GM12875 (cell line): ENCODE measurements at regions not wholly inside any gene's neighbourhood (a gene's known extent, or its start where the extent isn't known, plus 50 kb on each side); places are given as distances from the start of the nearest gene placed in this dataset.

Source experiments
- H3K4me3 ChIP-seq: one replicate; pipeline ENCODE4 v1.5.1; 2011; ENCODE audit warnings: low read depth, low read length, control low read depth
- TF ChIP-seq, protein P1 (sequence below): IDR thresholded peaks from 2 replicates; pipeline ENCODE4 v1.5.1; 2011; ENCODE audit warnings: low read depth, mild to moderate bottlenecking, control low read depth, inconsistent platforms, low read length, moderate library complexity, borderline replicate concordance; ENCODE audit not compliant: insufficient read depth

DNA sequence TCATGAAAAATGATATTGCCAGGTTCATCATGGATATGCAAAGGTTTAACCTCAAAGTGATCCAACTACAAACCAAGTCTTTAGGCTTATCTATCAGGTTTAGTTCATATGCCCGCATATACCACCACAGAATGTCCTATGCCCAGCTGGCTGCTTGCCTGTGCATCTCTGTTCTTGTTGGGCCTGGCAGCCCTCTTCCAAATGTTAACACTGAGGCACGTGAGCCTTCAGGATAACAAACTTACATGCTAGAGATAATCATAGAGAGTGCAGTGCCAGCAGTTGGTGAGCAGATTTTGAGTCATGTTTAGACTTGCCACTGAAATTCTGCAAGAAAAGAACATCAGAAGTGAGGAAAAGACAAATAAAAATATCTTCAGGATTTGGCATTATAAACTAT is 607.9 kb upstream of the TMPRSS15 start:
- H3K4me3 ChIP-seq: no peak overlapping the region
- TF ChIP-seq, protein P1, sequence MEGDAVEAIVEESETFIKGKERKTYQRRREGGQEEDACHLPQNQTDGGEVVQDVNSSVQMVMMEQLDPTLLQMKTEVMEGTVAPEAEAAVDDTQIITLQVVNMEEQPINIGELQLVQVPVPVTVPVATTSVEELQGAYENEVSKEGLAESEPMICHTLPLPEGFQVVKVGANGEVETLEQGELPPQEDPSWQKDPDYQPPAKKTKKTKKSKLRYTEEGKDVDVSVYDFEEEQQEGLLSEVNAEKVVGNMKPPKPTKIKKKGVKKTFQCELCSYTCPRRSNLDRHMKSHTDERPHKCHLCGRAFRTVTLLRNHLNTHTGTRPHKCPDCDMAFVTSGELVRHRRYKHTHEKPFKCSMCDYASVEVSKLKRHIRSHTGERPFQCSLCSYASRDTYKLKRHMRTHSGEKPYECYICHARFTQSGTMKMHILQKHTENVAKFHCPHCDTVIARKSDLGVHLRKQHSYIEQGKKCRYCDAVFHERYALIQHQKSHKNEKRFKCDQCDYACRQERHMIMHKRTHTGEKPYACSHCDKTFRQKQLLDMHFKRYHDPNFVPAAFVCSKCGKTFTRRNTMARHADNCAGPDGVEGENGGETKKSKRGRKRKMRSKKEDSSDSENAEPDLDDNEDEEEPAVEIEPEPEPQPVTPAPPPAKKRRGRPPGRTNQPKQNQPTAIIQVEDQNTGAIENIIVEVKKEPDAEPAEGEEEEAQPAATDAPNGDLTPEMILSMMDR: no peak

DNA sequence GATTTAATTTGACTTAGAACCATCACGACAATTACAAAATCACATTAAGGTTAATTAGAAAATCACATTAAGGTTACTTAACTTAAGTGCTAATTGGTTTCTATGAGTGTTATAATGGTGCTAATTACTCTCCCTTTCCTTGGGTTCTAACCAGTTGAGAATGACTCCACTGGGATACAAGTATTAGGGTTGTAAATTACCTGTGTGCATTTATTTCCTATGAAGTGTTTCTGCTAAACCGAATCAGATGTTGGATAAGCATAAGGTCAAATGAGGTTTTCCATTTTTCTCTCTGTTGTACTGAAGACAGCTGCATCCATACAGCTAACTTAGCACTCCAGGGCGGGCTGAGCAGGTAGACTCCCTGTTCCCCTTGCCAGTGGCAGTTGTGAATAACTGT is 610.3 kb upstream of the TMPRSS15 start:
- no peak overlapping the region for H3K4me3 ChIP-seq
- TF ChIP-seq, protein P1: no peak

DNA sequence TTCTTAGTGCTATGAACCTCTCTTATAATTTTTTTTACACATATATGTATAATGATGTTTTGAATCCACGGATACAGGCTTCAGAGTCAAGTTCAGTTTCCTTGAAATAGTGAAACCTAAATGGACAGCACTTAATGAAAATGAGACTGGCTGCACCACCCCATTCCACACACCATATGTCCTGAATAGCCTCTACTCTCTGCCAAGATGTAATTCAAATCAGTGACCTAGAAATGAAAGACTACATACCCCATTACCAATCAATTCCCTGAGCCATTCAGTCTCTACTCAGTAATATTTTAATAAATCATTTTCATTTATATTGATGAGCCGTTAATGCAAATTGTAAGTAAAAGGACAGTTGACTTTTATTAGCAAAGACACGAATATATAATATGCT is 614.9 kb upstream of the TMPRSS15 start:
- no peak overlapping the region for H3K4me3 ChIP-seq
- TF ChIP-seq, protein P1: no peak

DNA sequence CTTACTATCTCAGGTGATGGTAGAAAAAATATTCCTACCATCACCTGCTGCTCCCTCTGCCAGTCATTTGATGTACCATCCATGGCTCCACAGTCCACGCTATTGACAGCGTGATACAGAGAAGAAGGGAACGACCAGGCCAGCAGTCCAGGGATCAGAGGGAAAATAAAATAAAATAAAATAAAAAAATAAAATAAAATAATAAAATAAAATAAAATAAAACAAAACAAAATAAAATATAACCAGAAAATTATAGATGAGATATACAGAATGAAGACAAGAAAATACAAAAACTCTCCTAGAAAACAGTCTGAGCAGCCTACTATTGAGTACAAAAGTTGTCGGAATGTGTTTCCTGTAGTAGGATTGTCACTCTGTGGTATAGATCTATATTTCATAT is 619.4 kb upstream of the TMPRSS15 start:
- no peak overlapping the region for H3K4me3 ChIP-seq
- TF ChIP-seq, protein P1: no peak

DNA sequence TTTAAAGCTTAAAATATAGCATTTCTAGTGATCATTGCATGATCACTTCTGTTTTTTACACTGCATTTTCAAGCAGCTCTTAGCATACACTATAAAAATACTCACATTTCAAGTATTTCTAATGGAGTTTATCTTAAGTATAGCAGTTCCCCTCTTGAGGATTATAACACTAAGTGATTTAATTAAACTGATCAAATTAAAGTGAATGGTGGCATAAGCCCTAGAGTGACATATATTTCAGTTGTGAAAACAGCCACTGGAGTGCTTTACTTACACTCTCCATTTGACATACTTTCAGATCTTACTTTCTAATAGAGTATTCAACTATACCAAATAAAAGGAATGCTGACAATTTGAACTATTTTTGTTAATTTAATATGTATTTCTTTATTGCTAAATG is 623.3 kb upstream of the TMPRSS15 start:
- TF ChIP-seq, protein P1: no peak
- no peak overlapping the region for H3K4me3 ChIP-seq

DNA sequence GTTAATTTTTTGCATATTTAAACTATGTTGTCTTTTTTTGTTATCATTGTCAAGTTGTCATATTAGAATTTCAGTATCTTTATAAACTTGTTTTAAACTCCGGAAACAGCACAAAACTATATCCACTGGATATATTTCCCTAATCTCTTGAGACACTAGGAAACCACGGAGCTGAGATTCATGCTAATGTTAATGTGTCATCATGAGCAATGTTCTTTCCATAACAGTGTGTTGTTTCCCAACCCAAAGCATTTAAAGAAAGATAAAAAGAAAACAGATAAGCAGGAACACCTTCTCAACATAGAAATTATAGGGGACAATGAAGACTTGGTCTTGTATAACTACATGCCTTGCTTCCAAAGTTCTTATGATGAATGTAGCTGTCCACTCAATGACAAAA is 626.2 kb upstream of the TMPRSS15 start:
- H3K4me3 ChIP-seq: no peak overlapping the region
- TF ChIP-seq, protein P1: no peak

DNA sequence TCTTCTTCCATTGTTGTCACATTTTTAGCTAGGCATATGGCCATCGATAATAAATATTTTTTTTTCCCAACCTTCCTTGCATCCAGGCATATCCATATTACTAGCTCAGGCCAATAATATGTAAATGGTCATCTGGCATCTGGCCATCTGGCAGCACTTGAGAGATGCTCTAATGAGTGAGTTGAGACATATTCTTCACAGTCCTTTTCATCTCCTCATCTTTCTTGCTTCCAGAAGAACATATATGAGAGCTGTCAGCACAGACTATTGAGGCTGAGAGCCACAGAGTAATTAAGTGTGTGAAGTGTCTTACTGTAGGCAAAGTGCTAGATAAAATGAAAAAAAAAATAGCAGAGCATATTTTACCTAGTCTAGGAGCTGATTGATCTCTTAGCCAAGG is 628.4 kb upstream of the TMPRSS15 start:
- no peak overlapping the region for H3K4me3 ChIP-seq
- TF ChIP-seq, protein P1: no peak
